HEK293 (cell line): ENCODE measurements at regions not wholly inside any gene's neighbourhood (a gene's known extent, or its start where the extent isn't known, plus 50 kb on each side); places are given as distances from the start of the nearest gene placed in this dataset.

Experiments used
- CTCF ChIP-seq: fragments of 450-650 bp; formaldehyde crosslinking; IDR thresholded peaks from 2 replicates; pipeline ENCODE4 v1.5.1; 2016; ENCODE audit warnings: missing biosample characterization, missing genetic modification characterization
- MEIS1 ChIP-seq: sonication (generic); formaldehyde crosslinking; IDR thresholded peaks from 2 replicates; pipeline ENCODE4 v1.8.1; 2022; ENCODE audit warnings: missing genetic modification reagents, mild to moderate bottlenecking, borderline replicate concordance
- MYNN ChIP-seq: fragments of 450-650 bp; formaldehyde crosslinking; IDR thresholded peaks from 2 replicates; pipeline ENCODE4 v1.5.1; 2016; ENCODE audit warnings: missing biosample characterization, missing genetic modification characterization, borderline replicate concordance
- ZNF660 ChIP-seq: fragments of 450-650 bp; IDR thresholded peaks from 2 replicates; pipeline ENCODE4 v1.5.1; 2018; ENCODE audit warnings: missing biosample characterization, mild to moderate bottlenecking, missing genetic modification characterization
- TF ChIP-seq, protein P1 (sequence below): fragments of 450-650 bp; formaldehyde crosslinking; IDR thresholded peaks from 2 replicates; pipeline ENCODE4 v1.5.1; 2016; ENCODE audit warnings: missing biosample characterization, missing genetic modification characterization

- TF ChIP-seq MEIS1 (CRISPR knock-in tag), result no peak
- no peak for TF ChIP-seq CTCF (tag by site-specific recombination)
- no peak for TF ChIP-seq ZNF660 (tag by site-specific recombination)
- TF ChIP-seq MYNN (tag by site-specific recombination), result no peak
- TF ChIP-seq, protein P1, sequence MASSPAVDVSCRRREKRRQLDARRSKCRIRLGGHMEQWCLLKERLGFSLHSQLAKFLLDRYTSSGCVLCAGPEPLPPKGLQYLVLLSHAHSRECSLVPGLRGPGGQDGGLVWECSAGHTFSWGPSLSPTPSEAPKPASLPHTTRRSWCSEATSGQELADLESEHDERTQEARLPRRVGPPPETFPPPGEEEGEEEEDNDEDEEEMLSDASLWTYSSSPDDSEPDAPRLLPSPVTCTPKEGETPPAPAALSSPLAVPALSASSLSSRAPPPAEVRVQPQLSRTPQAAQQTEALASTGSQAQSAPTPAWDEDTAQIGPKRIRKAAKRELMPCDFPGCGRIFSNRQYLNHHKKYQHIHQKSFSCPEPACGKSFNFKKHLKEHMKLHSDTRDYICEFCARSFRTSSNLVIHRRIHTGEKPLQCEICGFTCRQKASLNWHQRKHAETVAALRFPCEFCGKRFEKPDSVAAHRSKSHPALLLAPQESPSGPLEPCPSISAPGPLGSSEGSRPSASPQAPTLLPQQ (tag by site-specific recombination), result no peak
Observed at GRCh38 chr18:65458871-65459270, 291.9 kb upstream of the CDH7 start.
